Right kidney (tissue), 1 donor: ENCODE measurements at regions not wholly inside any gene's neighbourhood (a gene's known extent, or its start where the extent isn't known, plus 50 kb on each side); places are given as distances from the start of the nearest gene placed in this dataset.
A peak's percentile ranks its signal among the peaks of the same experiment; 100 is the strongest.
"Not testable (repeated sequence)": the region's sequence is repeated elsewhere in the genome, so short reads cannot be mapped to it uniquely, and the experiment has no call there.

Experiments used
- DNase-seq: peaks from one replicate; pipeline ENCODE4 v3.0.0-alpha.2; 2016

GRCh38 chr22:34324763-34325162, 404.5 kb upstream of the LARGE1 start:
- no peak for DNase-seq

- no peak for DNase-seq
Measured at GRCh38 chr22:34326901-34327300, 406.6 kb upstream of the LARGE1 start.

- DNase-seq: no peak
Measured at GRCh38 chr22:34330432-34330831, 410.2 kb upstream of the LARGE1 start.

GRCh38 chr22:34333285-34333684, 413.0 kb upstream of the LARGE1 start:
- no peak for DNase-seq

- no peak for DNase-seq
Measured at GRCh38 chr22:34334893-34335292, 414.6 kb upstream of the LARGE1 start.

GRCh38 chr22:34344702-34345101, 424.4 kb upstream of the LARGE1 start:
- no peak for DNase-seq

- DNase-seq: no peak
Measured at GRCh38 chr22:34354071-34354817, 434.0 kb upstream of the LARGE1 start.

- no peak for DNase-seq
Measured at GRCh38 chr22:34356481-34356880, 436.2 kb upstream of the LARGE1 start.

GRCh38 chr22:34370711-34371110, 450.4 kb upstream of the LARGE1 start:
- no peak for DNase-seq

GRCh38 chr22:34379825-34380224, 459.5 kb upstream of the LARGE1 start:
- no peak for DNase-seq

- no peak for DNase-seq
Measured at GRCh38 chr22:34380532-34380931, 460.3 kb upstream of the LARGE1 start.

GRCh38 chr22:34390400-34390799, 470.1 kb upstream of the LARGE1 start:
- no peak for DNase-seq

GRCh38 chr22:34395370-34395769, 475.1 kb upstream of the LARGE1 start:
- no peak for DNase-seq

GRCh38 chr22:34403667-34404066, 483.4 kb upstream of the LARGE1 start:
- no peak for DNase-seq

- DNase-seq: no peak
Measured at GRCh38 chr22:34410111-34410510, 489.8 kb upstream of the LARGE1 start.

GRCh38 chr22:34414467-34415440, 494.5 kb upstream of the LARGE1 start:
- DNase-seq: peak; percentile 25

- no peak for DNase-seq
Measured at GRCh38 chr22:34416022-34416860, 496.0 kb upstream of the LARGE1 start.

GRCh38 chr22:34422948-34423347, 502.7 kb upstream of the LARGE1 start:
- DNase-seq: not testable (repeated sequence)

- no peak for DNase-seq
Measured at GRCh38 chr22:34427436-34427835, 507.2 kb upstream of the LARGE1 start.

GRCh38 chr22:34427841-34428240, 507.6 kb upstream of the LARGE1 start:
- DNase-seq: no peak

GRCh38 chr22:34429314-34429713, 509.0 kb upstream of the LARGE1 start:
- no peak for DNase-seq

GRCh38 chr22:34430386-34430785, 510.1 kb upstream of the LARGE1 start:
- no peak for DNase-seq

GRCh38 chr22:34434371-34434770, 514.1 kb upstream of the LARGE1 start:
- no peak for DNase-seq
